HG03066 (cell line): ENCODE measurements at regions not wholly inside any gene's neighbourhood (a gene's known extent, or its start where the extent isn't known, plus 50 kb on each side); places are given as distances from the start of the nearest gene placed in this dataset.

Source experiments
- ATAC-seq: cut with Tn5 transposase; IDR thresholded peaks from one replicate; pipeline ENCODE4 v1.9.1; 2021; ENCODE audit warnings: low read depth; ENCODE audit not compliant: unreplicated experiment

DNA sequence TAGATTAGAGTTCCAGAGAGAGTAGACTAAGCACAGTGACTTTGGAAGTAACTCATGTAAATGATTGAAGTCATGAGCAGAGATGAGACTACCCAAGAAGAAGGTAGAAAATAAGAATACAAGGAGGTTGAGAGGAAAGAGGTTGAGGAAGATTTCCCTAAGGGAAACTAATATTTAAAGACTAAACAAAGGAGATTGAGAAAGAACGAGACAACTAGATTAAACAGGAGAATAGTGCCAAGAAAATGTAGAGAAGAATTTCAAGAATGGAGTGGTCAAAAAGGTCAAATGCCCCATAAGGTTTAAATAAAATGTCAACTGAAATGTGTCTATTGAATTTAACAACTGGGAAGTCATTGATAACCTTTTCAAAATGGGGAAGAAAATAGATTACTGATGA, 59.0 kb downstream of the RPS29 start:
- ATAC-seq, result no peak

DNA sequence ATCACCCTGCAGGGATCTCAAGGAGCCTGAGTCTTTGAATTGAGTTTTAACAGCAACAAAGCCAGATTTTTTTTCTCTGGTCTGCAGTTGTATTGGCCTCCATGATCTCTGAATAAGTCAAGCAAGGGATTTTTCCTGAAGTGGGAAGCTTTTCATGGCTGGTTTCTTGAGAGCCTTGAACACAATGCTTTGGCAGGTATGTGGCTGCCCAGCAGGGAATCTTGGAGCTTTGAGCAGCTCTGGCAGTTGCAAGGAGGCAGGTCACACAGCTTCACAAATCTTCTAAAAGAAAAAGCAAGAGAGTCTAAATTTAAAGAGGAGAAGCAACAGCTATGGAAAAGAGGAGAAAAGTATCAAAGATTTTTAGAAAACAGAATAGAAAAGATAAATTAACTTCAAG, 60.1 kb downstream of the RPS29 start:
- no peak for ATAC-seq

DNA sequence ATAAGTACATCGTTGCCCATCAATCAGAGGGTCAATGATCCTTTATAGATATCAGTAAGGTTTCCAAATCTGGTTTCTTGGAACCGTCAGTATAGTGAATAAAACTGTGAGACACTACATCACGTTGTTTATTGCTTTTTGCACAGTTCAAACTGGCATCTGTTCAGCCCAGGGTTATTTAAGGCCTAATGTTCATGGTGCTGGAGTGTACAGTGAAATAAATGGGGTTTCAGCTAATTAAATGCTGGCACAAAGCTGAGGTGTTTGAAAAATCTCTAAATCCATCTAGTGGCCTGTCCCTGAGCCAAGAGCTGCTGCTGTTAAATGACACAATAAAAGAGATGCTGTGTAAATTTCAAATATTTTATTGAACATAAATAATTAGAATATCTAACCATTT, 69.9 kb downstream of the RPS29 start:
- no peak for ATAC-seq

DNA sequence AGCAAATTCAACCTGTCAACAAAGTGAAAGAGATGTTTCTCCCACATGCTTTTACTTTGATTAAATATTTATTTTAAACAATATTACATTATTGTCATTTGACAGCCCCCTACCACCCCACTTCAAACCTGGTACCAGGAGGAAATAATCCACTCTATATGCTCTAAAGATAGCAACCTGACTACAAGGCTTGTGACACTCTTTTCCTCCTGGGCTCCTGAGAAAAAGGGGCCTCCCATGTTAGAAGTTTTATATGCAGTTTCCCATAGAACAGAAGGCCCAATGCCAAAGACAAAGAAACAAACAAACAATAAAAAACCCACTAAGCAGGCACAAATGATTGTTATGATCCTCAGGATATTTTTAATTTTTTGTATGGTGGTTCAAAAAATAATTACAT, 73.6 kb downstream of the RPS29 start:
- ATAC-seq, result no peak

DNA sequence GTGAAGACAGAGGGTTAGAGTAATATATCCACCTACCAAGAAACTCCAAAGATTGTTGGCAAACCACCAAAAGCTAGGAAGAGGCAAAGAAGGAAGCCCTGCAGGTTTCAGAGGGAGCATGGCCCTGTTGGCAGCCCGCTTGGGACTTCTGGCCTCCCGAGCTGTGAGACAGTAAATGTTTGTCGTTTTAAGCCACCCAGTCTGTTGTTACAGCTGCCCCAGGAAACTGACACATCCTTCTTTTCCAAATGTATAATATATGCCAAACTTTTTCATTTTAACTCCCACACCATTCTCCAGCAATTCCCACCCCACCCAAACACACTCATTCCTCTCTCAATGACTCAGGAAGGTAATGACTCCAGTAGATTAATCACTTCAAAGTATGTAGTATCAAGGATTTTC, 74.0 kb downstream of the RPS29 start:
- ATAC-seq, result no peak

DNA sequence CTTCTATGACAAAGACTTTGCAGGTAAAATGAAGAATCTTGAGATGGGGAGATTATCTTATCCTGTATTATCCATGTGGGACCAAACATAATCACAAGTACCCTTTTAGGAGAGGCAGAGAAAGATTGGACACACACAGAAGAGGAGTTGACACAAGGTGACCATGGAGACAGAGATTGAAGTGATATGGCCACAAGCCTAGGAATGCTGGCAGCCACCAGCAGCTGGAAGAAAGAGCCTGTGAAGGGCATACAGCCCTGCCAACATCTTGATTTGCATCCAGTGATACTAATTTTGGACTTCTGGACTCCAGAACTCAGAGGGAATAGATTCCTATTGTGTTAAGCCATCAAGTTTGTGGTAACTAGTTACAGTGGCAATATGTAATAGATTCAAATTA, 78.1 kb downstream of the RPS29 start:
- no peak for ATAC-seq

DNA sequence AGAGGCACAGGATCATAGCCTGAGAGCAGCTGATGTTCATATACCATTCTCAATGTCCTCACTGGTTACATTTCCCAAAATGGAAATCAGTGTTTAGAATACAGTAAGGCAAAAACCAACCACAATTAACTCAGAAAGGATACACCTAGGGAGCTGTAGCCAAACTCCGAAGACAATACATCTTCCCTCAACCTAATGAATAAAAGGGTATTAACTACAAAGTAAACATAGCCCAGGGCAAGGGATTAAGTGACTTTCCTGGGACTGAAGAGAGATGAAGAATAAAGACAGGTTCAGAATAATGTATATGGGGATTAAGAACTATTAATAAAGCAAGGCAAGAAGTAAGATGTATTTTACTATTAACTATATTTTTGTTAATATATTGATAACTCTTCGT, 79.5 kb downstream of the RPS29 start:
- no peak for ATAC-seq

DNA sequence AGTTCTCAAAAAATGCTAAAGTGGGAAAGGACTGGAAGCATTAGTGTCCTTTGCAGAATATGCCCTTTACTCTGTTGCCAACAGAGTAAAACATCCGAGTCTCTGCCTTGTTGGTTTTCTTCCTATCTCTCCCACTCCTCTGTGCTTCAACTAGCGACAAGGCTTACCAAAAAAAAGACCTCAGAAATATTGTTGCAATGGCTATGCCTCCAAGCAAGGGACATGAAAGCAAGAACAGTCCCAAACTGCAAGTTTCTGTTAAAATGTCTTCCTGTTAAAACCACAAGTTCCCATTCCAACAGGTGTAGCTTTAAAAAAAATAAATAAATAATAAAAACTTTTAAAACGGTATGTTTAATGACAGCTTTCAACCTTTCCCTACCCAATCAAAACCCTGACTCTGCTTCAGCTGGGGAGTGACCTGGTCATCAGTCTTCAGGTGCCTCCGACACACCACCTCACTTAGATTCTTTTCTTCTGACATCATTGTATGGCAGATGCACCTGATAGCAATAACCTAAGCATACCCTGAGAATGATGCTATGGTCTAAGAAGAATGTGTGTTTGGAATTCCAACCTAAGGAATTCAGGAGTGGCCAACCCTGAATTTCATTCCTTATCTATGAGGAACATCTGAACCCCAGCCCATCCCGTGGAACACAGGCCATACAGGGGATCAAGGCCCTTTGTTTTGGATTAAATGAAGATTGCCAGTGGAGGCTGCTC, 81.0 kb downstream of the RPS29 start:
- ATAC-seq, result no peak

DNA sequence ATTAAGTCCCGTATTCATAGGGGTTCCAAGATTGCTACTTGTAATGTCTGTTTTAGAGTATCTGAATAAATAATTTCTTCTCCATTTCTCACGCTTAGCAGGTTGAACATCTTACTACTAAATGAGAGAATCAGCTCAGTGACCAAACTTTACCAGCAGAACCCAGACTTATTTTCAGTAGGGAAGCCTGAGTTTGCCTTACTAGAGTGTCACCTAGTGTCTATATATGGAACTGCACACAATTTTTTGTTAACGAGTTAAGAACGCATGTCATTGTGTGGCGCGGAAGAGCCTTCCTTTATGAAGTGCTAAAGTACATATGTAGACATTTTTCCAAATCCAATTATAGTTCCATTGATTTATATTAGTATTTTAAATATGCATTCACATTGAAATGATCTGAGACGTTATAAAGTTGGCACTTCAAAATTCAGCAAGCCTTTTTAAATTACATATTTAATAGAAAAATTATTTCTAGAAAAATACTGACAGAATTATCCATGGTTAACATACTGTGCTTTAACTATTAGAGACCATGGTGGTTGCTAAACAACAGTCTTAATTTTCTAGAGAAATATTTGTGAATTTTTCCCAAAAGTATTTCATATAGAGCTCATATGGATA, 88.3 kb downstream of the RPS29 start:
- ATAC-seq, result peak; percentile 87

DNA sequence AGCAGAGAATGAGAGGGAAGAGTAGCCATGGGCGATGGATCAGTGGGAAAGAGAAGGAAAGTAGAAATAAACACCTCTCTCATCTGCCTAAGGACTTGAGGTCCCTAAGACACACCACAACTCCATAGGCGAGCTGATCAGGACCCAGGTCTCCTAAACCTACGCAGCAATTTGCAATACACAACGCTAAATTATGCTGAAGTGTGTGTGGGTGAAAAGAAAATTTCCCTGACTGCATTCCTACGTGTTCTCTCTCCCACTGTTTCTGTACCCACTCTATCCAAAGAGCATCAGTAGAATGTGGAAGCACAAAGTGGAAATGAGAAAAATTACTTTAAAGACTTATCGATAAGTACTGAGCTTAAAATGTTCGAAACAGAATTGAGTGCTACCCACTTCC, 88.9 kb downstream of the RPS29 start:
- ATAC-seq, result no peak

DNA sequence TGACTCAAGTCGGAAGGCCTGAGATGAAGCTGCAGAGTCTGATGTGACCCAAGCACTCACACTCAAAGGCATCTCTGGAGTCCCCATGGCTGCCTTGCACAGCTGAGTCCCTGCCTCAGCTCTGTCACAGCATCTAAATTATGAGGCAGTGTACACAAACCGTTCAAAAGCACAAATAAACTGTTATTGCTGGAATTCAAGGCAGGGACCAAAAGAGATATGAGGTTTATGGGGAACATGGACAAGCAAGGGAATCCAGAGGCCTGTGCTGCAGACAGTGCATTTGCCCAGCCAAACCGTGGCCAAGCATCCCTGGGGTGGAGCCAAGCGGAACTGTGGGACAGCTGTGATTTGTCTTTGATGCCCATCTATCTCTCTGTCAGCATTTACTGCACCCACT, 91.3 kb downstream of the RPS29 start:
- no peak for ATAC-seq

DNA sequence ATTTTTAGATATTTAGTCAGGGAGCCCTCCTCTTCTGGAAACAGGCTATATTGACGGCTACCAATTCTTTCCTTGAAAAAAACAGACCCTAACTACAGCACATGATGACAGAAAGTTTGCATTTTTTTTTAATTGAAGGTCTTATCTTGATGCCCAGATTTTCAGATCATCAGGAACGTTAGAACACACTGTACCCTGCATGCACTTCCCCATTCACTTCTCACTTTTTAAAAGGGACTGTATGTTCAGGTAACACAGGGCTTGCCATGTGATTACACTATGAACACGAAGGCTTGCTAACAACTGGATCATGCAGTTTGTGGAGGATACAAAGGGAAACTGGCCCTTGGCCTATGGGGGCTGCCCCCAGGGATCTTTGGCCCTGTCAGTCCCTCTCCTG, 92.6 kb downstream of the RPS29 start:
- no peak for ATAC-seq

DNA sequence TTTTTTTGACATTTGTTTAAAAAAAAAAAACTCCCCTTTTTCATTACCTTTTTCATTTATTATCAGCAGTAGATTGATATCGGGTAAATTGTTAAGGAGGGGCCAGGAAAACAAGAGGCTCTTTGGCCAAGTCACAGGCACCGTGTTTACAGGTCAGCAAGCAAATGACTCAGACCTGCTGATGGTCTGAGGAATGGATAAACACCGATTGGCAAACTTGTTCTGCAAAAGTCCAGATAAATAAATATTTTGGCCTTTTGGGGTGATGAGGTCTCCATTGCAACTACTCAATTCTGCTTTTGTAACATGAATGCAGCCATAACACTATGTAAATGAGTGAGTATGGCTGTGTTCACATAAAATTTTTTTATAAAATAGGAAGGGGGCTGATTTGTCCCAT, 94.0 kb downstream of the RPS29 start:
- ATAC-seq, result no peak

DNA sequence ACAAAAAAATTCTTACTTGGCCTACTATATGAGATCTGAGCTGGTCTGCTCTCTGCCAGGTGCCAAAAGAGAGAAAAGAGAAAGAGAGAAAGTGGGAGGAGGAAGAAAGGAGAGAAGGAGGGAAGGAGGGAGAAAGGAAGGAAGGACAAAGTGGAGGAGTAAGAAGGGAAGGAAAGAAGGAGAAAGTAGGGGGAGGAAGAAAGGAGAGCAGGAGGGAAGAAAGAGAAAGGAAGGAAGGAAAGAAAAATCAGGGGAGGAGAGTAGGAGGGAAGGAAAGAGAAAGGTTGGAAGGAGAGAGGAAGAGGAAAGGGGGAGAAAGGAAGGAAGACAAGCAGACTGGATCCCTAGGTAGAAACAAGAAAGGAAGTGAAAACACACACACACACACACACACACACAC, 96.8 kb downstream of the RPS29 start:
- no peak for ATAC-seq

DNA sequence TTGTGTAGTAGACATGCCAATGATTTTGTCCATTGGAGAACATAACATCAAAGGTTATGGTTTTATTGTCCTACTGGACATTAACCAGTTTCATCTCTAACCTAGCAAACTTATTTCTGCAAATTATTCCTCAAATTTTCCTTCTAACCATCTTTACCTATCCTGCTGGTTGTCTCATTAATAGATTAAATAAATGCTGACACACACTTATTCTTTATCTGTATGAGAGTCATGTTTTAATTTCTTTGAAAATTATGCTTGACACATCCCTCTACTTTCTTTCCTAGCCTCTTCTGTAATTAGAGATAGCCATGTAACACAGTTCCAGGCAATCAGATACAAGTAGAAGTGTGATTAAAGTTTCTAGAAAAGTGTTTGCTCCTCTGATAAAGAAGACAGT, 98.9 kb downstream of the RPS29 start:
- ATAC-seq, result no peak

DNA sequence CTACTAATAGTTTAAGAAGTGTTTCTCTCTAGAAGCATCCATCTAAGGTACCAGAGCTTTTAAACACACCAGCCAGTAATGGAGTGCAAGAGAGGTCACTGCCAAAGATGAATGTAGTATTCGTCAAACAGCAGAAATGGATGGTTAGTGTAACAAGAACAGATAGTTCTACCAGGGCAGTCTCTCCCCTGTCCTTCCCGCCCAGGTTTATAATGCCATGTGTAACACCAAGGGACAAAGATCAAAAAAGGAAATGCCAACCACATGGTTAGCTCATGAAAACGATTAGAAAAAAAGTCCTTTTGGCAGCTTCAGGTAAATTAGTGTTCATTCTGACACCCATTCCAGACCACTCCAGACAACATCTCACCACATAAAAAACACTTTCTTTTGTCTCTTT, 100.9 kb downstream of the RPS29 start:
- no peak for ATAC-seq

DNA sequence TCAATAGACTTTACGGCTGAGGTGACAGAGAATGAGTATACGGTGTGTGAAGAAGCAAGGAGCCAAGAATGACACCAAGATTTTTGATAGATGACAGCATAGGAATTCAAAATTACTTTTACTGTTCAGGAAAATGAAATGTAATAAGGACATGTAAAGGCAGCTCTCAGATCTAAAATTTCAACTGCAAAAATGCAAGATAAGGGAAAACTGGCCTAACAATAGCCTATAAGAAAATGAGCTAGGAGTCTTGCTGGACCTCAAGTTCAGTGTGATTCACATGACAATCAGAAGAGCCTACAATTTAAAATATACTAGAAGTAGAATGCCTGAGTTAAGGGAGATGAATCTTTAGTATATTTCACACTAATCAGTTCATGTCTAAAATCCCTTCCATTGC, 102.0 kb downstream of the RPS29 start:
- ATAC-seq, result no peak

DNA sequence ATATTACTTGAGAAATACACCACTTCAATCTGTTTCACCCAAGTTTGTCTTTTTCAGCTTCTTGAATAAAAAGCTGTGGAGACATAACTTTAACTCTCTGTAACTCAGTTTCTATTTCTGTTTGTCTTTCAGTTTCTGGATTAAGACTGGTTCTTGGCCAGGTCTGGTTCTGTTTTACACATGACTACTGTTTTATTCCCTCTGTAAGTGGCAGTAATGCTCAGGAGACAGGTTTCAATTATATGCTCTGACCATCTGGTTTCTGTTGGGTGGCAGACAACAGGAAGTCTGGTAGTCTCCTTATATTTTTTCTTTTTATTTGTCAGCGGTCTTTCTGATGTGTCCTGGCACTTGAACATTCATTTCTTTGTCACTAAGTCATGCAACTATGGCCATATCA, 102.9 kb downstream of the RPS29 start:
- ATAC-seq, result peak; percentile 78

DNA sequence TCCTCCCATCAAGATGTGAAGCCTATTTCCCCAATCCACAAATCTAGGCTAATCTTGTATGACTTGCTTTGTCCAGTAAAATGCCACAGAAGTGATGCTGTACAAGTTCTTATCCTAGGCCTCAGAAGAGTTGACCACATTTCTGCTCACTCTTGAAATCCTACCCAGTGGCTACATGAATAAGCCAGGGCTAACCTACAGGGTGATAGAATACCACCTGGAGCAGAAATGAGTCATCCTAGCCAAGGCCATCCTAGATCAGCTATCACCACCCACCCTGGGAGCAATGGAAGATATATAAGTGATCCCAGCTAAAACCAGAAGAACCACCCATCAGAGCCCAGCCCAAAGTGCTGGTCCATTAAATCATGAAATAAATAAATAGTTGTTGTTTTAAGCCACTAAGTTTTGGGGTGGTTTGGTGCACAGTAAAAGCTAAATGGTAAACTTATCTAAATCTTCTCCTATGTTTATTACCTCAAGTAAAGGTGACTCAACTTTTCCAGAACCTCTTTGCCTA, 105.1 kb downstream of the RPS29 start:
- no peak for ATAC-seq

DNA sequence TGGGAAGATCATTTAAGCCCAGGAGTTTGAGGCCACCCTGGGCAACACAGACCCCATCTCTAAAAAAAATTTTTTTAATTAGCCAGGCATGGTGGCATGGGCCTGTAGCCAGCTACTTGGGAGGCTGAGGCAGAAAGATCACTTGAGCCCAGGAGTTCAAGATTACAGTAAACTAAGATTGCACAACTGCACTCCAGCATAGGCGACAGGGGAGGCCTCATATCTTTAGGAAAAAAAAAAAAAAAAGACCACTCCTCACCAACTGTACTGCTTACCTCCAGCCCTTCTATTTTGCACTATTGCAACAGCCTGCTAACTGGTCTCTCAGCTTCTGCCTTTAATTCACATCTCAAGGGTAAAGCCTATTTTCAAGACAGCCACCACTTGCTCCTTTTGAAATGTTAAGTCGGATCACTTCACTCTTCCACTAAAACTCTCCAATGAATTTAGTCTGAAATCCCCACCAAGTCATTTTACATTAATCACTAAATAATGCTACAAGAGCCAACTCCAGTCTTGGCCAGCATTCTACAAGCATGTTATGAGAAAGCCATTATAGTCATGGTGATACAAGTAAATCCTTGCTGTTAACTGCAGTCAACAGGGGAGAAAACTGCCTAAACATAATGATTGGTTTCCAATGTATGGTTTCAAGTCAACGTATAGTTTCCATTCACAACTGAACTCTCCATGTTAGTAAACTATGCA, 106.0 kb downstream of the RPS29 start:
- no peak for ATAC-seq

DNA sequence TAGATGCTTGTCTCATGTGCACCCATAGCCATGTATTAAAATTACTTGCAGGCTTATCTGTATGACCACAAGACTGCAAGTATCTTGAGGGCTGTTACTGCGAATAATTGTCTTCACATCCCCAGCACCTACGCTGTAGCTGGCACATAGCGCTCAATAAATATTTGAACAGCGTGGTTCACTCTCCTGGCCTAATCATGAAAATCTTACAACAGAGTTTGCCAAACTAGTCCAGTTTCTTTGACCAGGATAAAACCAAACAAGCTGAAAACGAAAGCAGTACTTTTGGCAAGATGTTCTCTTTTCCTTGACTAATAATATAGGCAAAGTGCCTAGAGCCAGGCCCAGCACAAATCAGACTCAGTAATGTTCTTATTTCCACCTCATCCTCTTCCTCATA, 106.7 kb downstream of the RPS29 start:
- no peak for ATAC-seq

DNA sequence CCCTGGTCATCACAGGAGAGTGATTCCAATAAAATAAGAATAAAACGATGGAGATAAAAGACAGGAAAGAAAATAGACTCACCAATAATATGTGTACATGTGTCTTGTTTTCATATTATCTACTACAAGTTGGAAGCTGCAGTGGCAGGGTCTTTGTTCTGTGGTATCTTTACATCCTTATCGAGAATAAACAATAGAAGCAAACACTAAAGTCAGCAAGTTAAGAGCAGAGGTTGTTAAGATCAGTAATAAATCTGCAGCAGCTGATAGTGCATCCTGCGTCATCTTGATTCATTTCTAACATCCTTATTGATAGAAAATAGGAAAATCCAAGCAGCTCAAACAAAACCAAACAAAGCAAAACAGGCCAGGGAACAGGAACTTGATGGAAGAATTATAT, 107.4 kb downstream of the RPS29 start:
- ATAC-seq, result no peak
